ENCODE measurements at regions not wholly inside any gene's neighbourhood (a gene's known extent, or its start where the extent isn't known, plus 50 kb on each side); places are given as distances from the start of the nearest gene placed in this dataset.

DNA sequence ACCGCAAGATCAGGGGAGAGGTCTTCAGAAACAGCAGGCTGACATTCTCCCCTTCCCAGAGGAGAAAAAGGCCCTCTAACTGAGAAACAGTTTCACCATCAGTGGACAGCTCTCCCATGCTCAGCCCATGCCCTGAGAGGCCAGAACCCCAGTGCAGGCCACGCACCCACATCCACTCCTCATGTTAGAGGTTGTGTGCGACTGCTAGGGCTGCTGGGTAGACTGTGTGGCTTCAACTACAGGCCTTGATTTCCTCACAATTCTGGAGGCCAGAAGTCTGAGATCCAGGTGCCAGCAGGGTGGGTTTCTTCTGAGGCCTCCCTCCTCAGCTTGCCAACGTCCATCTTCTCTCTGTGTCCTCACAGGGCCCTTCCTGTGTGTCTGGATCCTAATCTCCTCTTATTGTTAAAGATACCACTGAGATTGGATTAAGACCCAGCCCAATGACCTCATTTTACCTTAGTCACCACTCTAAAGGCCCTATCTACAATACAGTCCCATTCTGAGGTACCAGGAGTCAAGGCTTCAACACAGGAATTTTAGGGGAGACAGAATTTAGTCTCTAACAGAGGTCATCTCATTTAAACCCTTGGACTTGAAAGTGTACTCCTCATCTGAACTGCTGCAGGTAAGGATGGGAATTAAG is 67.7 kb upstream of the CD93 start (continued):
- TF ChIP-seq, protein P1, sequence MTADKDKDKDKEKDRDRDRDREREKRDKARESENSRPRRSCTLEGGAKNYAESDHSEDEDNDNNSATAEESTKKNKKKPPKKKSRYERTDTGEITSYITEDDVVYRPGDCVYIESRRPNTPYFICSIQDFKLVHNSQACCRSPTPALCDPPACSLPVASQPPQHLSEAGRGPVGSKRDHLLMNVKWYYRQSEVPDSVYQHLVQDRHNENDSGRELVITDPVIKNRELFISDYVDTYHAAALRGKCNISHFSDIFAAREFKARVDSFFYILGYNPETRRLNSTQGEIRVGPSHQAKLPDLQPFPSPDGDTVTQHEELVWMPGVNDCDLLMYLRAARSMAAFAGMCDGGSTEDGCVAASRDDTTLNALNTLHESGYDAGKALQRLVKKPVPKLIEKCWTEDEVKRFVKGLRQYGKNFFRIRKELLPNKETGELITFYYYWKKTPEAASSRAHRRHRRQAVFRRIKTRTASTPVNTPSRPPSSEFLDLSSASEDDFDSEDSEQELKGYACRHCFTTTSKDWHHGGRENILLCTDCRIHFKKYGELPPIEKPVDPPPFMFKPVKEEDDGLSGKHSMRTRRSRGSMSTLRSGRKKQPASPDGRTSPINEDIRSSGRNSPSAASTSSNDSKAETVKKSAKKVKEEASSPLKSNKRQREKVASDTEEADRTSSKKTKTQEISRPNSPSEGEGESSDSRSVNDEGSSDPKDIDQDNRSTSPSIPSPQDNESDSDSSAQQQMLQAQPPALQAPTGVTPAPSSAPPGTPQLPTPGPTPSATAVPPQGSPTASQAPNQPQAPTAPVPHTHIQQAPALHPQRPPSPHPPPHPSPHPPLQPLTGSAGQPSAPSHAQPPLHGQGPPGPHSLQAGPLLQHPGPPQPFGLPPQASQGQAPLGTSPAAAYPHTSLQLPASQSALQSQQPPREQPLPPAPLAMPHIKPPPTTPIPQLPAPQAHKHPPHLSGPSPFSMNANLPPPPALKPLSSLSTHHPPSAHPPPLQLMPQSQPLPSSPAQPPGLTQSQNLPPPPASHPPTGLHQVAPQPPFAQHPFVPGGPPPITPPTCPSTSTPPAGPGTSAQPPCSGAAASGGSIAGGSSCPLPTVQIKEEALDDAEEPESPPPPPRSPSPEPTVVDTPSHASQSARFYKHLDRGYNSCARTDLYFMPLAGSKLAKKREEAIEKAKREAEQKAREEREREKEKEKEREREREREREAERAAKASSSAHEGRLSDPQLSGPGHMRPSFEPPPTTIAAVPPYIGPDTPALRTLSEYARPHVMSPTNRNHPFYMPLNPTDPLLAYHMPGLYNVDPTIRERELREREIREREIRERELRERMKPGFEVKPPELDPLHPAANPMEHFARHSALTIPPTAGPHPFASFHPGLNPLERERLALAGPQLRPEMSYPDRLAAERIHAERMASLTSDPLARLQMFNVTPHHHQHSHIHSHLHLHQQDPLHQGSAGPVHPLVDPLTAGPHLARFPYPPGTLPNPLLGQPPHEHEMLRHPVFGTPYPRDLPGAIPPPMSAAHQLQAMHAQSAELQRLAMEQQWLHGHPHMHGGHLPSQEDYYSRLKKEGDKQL (CRISPR knock-in tag; IDR thresholded peaks at IDR 0.05; ENCODE audit: borderline replicate concordance) = no peak
- TF ChIP-seq, protein P2, sequence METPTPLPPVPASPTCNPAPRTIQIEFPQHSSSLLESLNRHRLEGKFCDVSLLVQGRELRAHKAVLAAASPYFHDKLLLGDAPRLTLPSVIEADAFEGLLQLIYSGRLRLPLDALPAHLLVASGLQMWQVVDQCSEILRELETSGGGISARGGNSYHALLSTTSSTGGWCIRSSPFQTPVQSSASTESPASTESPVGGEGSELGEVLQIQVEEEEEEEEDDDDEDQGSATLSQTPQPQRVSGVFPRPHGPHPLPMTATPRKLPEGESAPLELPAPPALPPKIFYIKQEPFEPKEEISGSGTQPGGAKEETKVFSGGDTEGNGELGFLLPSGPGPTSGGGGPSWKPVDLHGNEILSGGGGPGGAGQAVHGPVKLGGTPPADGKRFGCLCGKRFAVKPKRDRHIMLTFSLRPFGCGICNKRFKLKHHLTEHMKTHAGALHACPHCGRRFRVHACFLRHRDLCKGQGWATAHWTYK (CRISPR knock-in tag; IDR thresholded peaks at IDR 0.05) = no peak
- TF ChIP-seq, protein P3, sequence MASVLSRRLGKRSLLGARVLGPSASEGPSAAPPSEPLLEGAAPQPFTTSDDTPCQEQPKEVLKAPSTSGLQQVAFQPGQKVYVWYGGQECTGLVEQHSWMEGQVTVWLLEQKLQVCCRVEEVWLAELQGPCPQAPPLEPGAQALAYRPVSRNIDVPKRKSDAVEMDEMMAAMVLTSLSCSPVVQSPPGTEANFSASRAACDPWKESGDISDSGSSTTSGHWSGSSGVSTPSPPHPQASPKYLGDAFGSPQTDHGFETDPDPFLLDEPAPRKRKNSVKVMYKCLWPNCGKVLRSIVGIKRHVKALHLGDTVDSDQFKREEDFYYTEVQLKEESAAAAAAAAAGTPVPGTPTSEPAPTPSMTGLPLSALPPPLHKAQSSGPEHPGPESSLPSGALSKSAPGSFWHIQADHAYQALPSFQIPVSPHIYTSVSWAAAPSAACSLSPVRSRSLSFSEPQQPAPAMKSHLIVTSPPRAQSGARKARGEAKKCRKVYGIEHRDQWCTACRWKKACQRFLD (CRISPR knock-in tag; IDR thresholded peaks at IDR 0.05) = 0 out of 2 replicates have a peak, but pooled peaks have one; percentile 42
- TF ChIP-seq ZFX (CRISPR knock-in tag; IDR thresholded peaks at IDR 0.05) = peak; percentile 24; the same call in 1 of the 2 replicates
- TF ChIP-seq, protein P4, sequence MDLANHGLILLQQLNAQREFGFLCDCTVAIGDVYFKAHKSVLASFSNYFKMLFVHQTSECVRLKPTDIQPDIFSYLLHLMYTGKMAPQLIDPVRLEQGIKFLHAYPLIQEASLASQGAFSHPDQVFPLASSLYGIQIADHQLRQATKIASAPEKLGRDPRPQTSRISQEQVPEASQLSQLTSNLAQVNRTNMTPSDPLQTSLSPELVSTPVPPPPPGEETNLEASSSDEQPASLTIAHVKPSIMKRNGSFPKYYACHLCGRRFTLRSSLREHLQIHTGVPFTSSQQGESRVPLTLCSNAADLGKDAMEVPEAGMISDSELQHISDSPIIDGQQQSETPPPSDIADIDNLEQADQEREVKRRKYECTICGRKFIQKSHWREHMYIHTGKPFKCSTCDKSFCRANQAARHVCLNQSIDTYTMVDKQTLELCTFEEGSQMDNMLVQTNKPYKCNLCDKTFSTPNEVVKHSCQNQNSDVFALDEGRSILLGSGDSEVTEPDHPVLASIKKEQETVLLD (IDR thresholded peaks at IDR 0.05) = no peak
- TF ChIP-seq, protein P5, sequence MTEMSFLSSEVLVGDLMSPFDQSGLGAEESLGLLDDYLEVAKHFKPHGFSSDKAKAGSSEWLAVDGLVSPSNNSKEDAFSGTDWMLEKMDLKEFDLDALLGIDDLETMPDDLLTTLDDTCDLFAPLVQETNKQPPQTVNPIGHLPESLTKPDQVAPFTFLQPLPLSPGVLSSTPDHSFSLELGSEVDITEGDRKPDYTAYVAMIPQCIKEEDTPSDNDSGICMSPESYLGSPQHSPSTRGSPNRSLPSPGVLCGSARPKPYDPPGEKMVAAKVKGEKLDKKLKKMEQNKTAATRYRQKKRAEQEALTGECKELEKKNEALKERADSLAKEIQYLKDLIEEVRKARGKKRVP (CRISPR knock-in tag; IDR thresholded peaks at IDR 0.05) = no peak
- TF ChIP-seq SREBF1 (IDR thresholded peaks at IDR 0.05; ENCODE audit: borderline replicate concordance, low read depth, low read length) = no peak
- no peak for TF ChIP-seq KLF10 (CRISPR knock-in tag; IDR thresholded peaks at IDR 0.05)
- 0 out of 2 replicates have a peak, but pooled peaks have one; percentile 38 for TF ChIP-seq MAFG (tag; conservative IDR thresholded peaks at IDR 0.05)
- TF ChIP-seq ZNF79 (CRISPR knock-in tag; IDR thresholded peaks at IDR 0.05; ENCODE audit: low read depth) = no peak
- no peak for TF ChIP-seq HNRNPLL (IDR thresholded peaks at IDR 0.05; ENCODE audit: low read depth, low read length, poor library complexity, severe bottlenecking)
- no peak for TF ChIP-seq CCAR2 (IDR thresholded peaks at IDR 0.05; ENCODE audit: low read depth, low read length)
- TF ChIP-seq ZNF24 (IDR thresholded peaks at IDR 0.05) = no peak
- TF ChIP-seq NR3C1 (CRISPR knock-in tag; IDR thresholded peaks at IDR 0.05) = no peak
- TF ChIP-seq, protein P6, sequence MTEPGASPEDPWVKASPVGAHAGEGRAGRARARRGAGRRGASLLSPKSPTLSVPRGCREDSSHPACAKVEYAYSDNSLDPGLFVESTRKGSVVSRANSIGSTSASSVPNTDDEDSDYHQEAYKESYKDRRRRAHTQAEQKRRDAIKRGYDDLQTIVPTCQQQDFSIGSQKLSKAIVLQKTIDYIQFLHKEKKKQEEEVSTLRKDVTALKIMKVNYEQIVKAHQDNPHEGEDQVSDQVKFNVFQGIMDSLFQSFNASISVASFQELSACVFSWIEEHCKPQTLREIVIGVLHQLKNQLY (CRISPR knock-in tag; conservative IDR thresholded peaks at IDR 0.05) = no peak
- no peak for TF ChIP-seq CBX3 (IDR thresholded peaks at IDR 0.05; ENCODE audit: borderline replicate concordance in 1 of 2, low read length in 2 of 2)
